ENCODE measurements at regions not wholly inside any gene's neighbourhood (a gene's known extent, or its start where the extent isn't known, plus 50 kb on each side); places are given as distances from the start of the nearest gene placed in this dataset.

- DNase-seq (no peak), ATAC-seq (no peak)
- Histone ChIP-seq H3K4me3 (no peak overlapping the region), H3K27ac (no peak overlapping the region), H3K4me1 (no peaks in the 10 kb centered on the region), H3K27me3 (ENCODE audit: low read depth) (peaks cover 4% of the 10 kb centered on the region), H3K36me3 (no peaks in the 10 kb centered on the region), H3K9me3 (peaks cover 4% of the 10 kb centered on the region)
- intact Hi-C loops (cut with DNase I): no loop called here
- TF ChIP-seq CTCF (IDR thresholded peaks at IDR 0.05): no peak
Measured at GRCh38 chr1:4312024-4312423, 342.4 kb upstream of the AJAP1 start.

GRCh38 chr1:4315202-4315601 lies 339.2 kb upstream of the AJAP1 start:
- Histone ChIP-seq H3K4me3 (no peak overlapping the region), H3K36me3 (no peaks in the 10 kb centered on the region), H3K4me1 (no peaks in the 10 kb centered on the region), H3K27me3 (ENCODE audit: low read depth) (peaks cover 10% of the 10 kb centered on the region), H3K9me3 (peaks cover 4% of the 10 kb centered on the region), H3K27ac (no peak overlapping the region)
- no peak for TF ChIP-seq CTCF (IDR thresholded peaks at IDR 0.05)
- ATAC-seq (no peak), DNase-seq (no peak)
- intact Hi-C loops (cut with DNase I): no loop called here

- H3K27ac ChIP-seq: no peak overlapping the region
- peaks cover 4% of the 10 kb centered on the region for H3K9me3 ChIP-seq
- no peak for ATAC-seq
- peaks cover 10% of the 10 kb centered on the region for H3K27me3 ChIP-seq (ENCODE audit: low read depth)
- no peak overlapping the region for H3K4me3 ChIP-seq
- no peak for DNase-seq
- no peaks in the 10 kb centered on the region for H3K4me1 ChIP-seq
- TF ChIP-seq CTCF (IDR thresholded peaks at IDR 0.05): no peak
- H3K36me3 ChIP-seq: no peaks in the 10 kb centered on the region
- intact Hi-C loops (cut with DNase I): no loop called here
Measured at GRCh38 chr1:4317207-4317606, 337.2 kb upstream of the AJAP1 start.

- peaks cover 10% of the 10 kb centered on the region for H3K27me3 ChIP-seq (ENCODE audit: low read depth)
- TF ChIP-seq CTCF (IDR thresholded peaks at IDR 0.05): no peak
- DNase-seq (no peak), ATAC-seq (no peak)
- H3K9me3 ChIP-seq: peaks cover 4% of the 10 kb centered on the region
- no peak overlapping the region for H3K27ac ChIP-seq
- no peaks in the 10 kb centered on the region for H3K4me1 ChIP-seq
- intact Hi-C loops (cut with DNase I): no loop called here
- H3K4me3 ChIP-seq: no peak overlapping the region
- H3K36me3 ChIP-seq: no peaks in the 10 kb centered on the region
Measured at GRCh38 chr1:4318720-4319119, 335.7 kb upstream of the AJAP1 start.

GRCh38 chr1:4319496-4319895 lies 334.9 kb upstream of the AJAP1 start:
- Histone ChIP-seq H3K27me3 (ENCODE audit: low read depth) (peaks cover 10% of the 10 kb centered on the region), H3K9me3 (no peaks in the 10 kb centered on the region), H3K4me3 (no peak overlapping the region), H3K4me1 (no peaks in the 10 kb centered on the region), H3K27ac (no peak overlapping the region), H3K36me3 (no peaks in the 10 kb centered on the region)
- TF ChIP-seq CTCF (IDR thresholded peaks at IDR 0.05): no peak
- intact Hi-C loops (cut with DNase I): no loop called here
- ATAC-seq (no peak), DNase-seq (no peak)

GRCh38 chr1:4322881-4323280 lies 331.5 kb upstream of the AJAP1 start:
- Histone ChIP-seq H3K36me3 (no peaks in the 10 kb centered on the region), H3K4me1 (no peaks in the 10 kb centered on the region), H3K27ac (no peak overlapping the region), H3K4me3 (no peak overlapping the region), H3K9me3 (no peaks in the 10 kb centered on the region), H3K27me3 (ENCODE audit: low read depth) (peaks cover 10% of the 10 kb centered on the region)
- ATAC-seq (no peak), DNase-seq (no peak)
- TF ChIP-seq CTCF (IDR thresholded peaks at IDR 0.05): no peak
- intact Hi-C loops (cut with DNase I): no loop called here

All from lower lobe of right lung (tissue), 2 donors.